Neural progenitor cell (in vitro differentiated cells): ENCODE measurements at regions not wholly inside any gene's neighbourhood (a gene's known extent, or its start where the extent isn't known, plus 50 kb on each side); places are given as distances from the start of the nearest gene placed in this dataset.

Experiments
- DNase-seq: peaks from one replicate; pipeline ENCODE4 v3.0.0-alpha.2; 2016; ENCODE audit warnings: low spot score
- H2AFZ ChIP-seq: fragments of 200-600 bp; sonication (generic); replicated peaks from 2 replicates; pipeline ENCODE4 v1.6.1; 2016; ENCODE audit warnings: antibody characterized with exemption
- H3F3A ChIP-seq: fragments of 200-600 bp; sonication (generic); 2 replicates; pipeline ENCODE4 v1.6.1; 2016; ENCODE audit warnings: antibody characterized with exemption, low read depth
- H3K27ac ChIP-seq: fragments of 200-600 bp; sonication (generic); 2 replicates; pipeline ENCODE4 v1.5.1; 2016; ENCODE audit warnings: mild to moderate bottlenecking
- H3K27me3 ChIP-seq: fragments of 200-600 bp; sonication (generic); 2 replicates; pipeline ENCODE4 v1.6.1; 2016; ENCODE audit warnings: mild to moderate bottlenecking, moderate library complexity
- H3K36me3 ChIP-seq: fragments of 200-600 bp; sonication (generic); 2 replicates; pipeline ENCODE4 v1.5.1; 2016
- H3K4me1 ChIP-seq: fragments of 200-600 bp; sonication (generic); 2 replicates; pipeline ENCODE4 v1.6.1; 2016; ENCODE audit warnings: mixed run types
- H3K4me2 ChIP-seq: fragments of 200-600 bp; sonication (generic); 2 replicates; pipeline ENCODE4 v1.6.1; 2016
- H3K4me3 ChIP-seq: fragments of 200-600 bp; sonication (generic); 2 replicates; pipeline ENCODE4 v1.5.1; 2016
- H3K79me2 ChIP-seq: fragments of 200-600 bp; sonication (generic); 2 replicates; pipeline ENCODE4 v1.6.1; 2016; ENCODE audit warnings: low read depth
- H3K9ac ChIP-seq: fragments of 200-600 bp; sonication (generic); 2 replicates; pipeline ENCODE4 v1.6.1; 2016
- H3K9me3 ChIP-seq: fragments of 200-600 bp; sonication (generic); 2 replicates; pipeline ENCODE4 v1.5.1; 2016; ENCODE audit warnings: low read depth
- H4K20me1 ChIP-seq: fragments of 200-600 bp; sonication (generic); 2 replicates; pipeline ENCODE4 v1.6.1; 2016; ENCODE audit warnings: low read depth
- H3K27ac Mint-ChIP-seq: 3 replicates; pipeline ENCODE4 v1.8.0; 2021; ENCODE audit warnings: mixed read lengths
- H3K27me3 Mint-ChIP-seq: 2 replicates; pipeline ENCODE4 v1.8.0; 2022; ENCODE audit warnings: low read depth, mild to moderate bottlenecking, inconsistent platforms, moderate library complexity, mixed read lengths; ENCODE audit not compliant: insufficient read depth
- H3K36me3 Mint-ChIP-seq: 3 replicates; pipeline ENCODE4 v1.8.0; 2021; ENCODE audit warnings: mixed read lengths
- H3K4me1 Mint-ChIP-seq: 3 replicates; pipeline ENCODE4 v1.8.0; 2021; ENCODE audit warnings: mixed read lengths
- H3K4me3 Mint-ChIP-seq: 3 replicates; pipeline ENCODE4 v1.8.0; 2021; ENCODE audit warnings: mild to moderate bottlenecking, moderate library complexity, mixed read lengths
- H3K9me3 Mint-ChIP-seq: 3 replicates; pipeline ENCODE4 v1.8.0; 2020; ENCODE audit warnings: mixed read lengths
- EZH2 ChIP-seq: fragments of 200-600 bp; sonication (generic); IDR thresholded peaks from 2 replicates; pipeline ENCODE4 v1.6.1; 2017; ENCODE audit warnings: antibody characterized with exemption, mild to moderate bottlenecking, moderate library complexity
- EZH2phosphoT487 ChIP-seq: fragments of 200-600 bp; sonication (generic); IDR thresholded peaks from 2 replicates; pipeline ENCODE4 v1.6.1; 2017; ENCODE audit warnings: antibody characterized with exemption
- TF ChIP-seq, protein P1 (sequence below): fragments of 200-600 bp; sonication (generic); IDR thresholded peaks from 2 replicates; pipeline ENCODE4 v1.5.1; 2017; ENCODE audit warnings: antibody characterized with exemption, mild to moderate bottlenecking

DNA sequence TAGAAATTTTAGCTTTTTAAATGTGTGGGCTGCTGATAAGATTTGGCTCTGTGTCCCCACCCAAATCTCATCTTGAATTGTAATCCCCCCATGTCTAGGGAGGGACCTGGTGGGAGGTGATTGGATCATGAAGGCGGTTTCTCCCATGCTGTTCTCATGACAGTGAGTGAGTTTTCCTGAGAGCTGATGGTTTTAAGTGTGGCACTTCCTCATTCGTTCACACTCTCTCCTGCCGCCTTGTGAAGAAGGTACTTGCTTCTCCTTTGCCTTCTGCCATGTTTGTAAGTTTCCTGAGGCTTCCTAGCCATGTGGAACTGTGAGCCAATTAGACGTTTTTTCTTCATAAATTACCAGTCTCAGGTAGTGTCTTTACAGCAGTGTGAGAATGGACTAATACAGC, 127.8 kb upstream of the MVB12B start:
- H3K9ac ChIP-seq: no peak overlapping the region
- no peak for DNase-seq
- H3K36me3 Mint-ChIP-seq: no peaks in the 10 kb centered on the region
- H3K4me3 Mint-ChIP-seq: no peak overlapping the region
- H3K4me1 Mint-ChIP-seq: no peaks in the 10 kb centered on the region
- H3K27ac Mint-ChIP-seq: no peak overlapping the region
- TF ChIP-seq, protein P1, sequence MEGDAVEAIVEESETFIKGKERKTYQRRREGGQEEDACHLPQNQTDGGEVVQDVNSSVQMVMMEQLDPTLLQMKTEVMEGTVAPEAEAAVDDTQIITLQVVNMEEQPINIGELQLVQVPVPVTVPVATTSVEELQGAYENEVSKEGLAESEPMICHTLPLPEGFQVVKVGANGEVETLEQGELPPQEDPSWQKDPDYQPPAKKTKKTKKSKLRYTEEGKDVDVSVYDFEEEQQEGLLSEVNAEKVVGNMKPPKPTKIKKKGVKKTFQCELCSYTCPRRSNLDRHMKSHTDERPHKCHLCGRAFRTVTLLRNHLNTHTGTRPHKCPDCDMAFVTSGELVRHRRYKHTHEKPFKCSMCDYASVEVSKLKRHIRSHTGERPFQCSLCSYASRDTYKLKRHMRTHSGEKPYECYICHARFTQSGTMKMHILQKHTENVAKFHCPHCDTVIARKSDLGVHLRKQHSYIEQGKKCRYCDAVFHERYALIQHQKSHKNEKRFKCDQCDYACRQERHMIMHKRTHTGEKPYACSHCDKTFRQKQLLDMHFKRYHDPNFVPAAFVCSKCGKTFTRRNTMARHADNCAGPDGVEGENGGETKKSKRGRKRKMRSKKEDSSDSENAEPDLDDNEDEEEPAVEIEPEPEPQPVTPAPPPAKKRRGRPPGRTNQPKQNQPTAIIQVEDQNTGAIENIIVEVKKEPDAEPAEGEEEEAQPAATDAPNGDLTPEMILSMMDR: no peak
- TF ChIP-seq EZH2phosphoT487: no peak
- TF ChIP-seq EZH2: no peak
- no peaks in the 10 kb centered on the region for H3K79me2 ChIP-seq
- H3K4me2 ChIP-seq: no peak overlapping the region
- H3K36me3 ChIP-seq: no peaks in the 10 kb centered on the region
- no peaks in the 10 kb centered on the region for H4K20me1 ChIP-seq
- H3K27ac ChIP-seq: no peak overlapping the region
- H3K27me3 Mint-ChIP-seq: peaks cover 3% of the 10 kb centered on the region
- peaks cover 6% of the 10 kb centered on the region for H3K9me3 ChIP-seq
- H2AFZ ChIP-seq: no peak overlapping the region
- H3K9me3 Mint-ChIP-seq: peaks cover 2% of the 10 kb centered on the region
- no peaks in the 10 kb centered on the region for H3F3A ChIP-seq
- no peak overlapping the region for H3K4me3 ChIP-seq
- H3K4me1 ChIP-seq: no peaks in the 10 kb centered on the region
- H3K27me3 ChIP-seq: no peaks in the 10 kb centered on the region

GRCh38 chr9:126203313-126203712, 123.3 kb upstream of the MVB12B start:
- peaks cover 4% of the 10 kb centered on the region for H3K4me1 Mint-ChIP-seq

GRCh38 chr9:126204197-126204596, 122.4 kb upstream of the MVB12B start:
- Histone ChIP-seq H3K79me2 (no peaks in the 10 kb centered on the region), H3K9me3 (peaks cover 6% of the 10 kb centered on the region), H3K36me3 (no peaks in the 10 kb centered on the region), H3K4me2 (no peak overlapping the region), H3K4me1 (no peaks in the 10 kb centered on the region), H3K9ac (no peak overlapping the region), H3K27ac (no peak overlapping the region), H3F3A (no peaks in the 10 kb centered on the region), H3K27me3 (no peaks in the 10 kb centered on the region), H3K4me3 (no peak overlapping the region), H4K20me1 (no peaks in the 10 kb centered on the region), H2AFZ (no peak overlapping the region)
- no peak for DNase-seq
- Mint-ChIP-seq H3K27me3 (no peaks in the 10 kb centered on the region), H3K27ac (no peak overlapping the region), H3K9me3 (peaks cover 2% of the 10 kb centered on the region), H3K4me3 (no peak overlapping the region), H3K36me3 (no peaks in the 10 kb centered on the region), H3K4me1 (peaks cover 4% of the 10 kb centered on the region)
- no peak for TF ChIP-seq EZH2phosphoT487
- TF ChIP-seq EZH2: no peak
- TF ChIP-seq, protein P1: no peak

More at GRCh38 chr9:126203313-126203712, 123.3 kb upstream of the MVB12B start:
- Mint-ChIP-seq H3K27me3 (no peaks in the 10 kb centered on the region), H3K9me3 (peaks cover 2% of the 10 kb centered on the region), H3K4me3 (peak overlapping the region; percentile 25), H3K27ac (peak overlapping the region; percentile 3), H3K36me3 (no peaks in the 10 kb centered on the region)
- DNase-seq: no peak
- H3K27me3 ChIP-seq: no peaks in the 10 kb centered on the region
- H3K4me3 ChIP-seq: no peak overlapping the region
- H3K9ac ChIP-seq: no peak overlapping the region
- no peaks in the 10 kb centered on the region for H3K4me1 ChIP-seq
- H3K9me3 ChIP-seq: peaks cover 6% of the 10 kb centered on the region
- H3F3A ChIP-seq: no peaks in the 10 kb centered on the region
- no peak overlapping the region for H3K4me2 ChIP-seq
- H3K36me3 ChIP-seq: no peaks in the 10 kb centered on the region
- no peak for TF ChIP-seq EZH2
- TF ChIP-seq, protein P1: peak; percentile 25
- no peaks in the 10 kb centered on the region for H4K20me1 ChIP-seq
- H3K79me2 ChIP-seq: no peaks in the 10 kb centered on the region
- no peak overlapping the region for H3K27ac ChIP-seq
- H2AFZ ChIP-seq: no peak overlapping the region
